K562 (cell line): ENCODE measurements at regions not wholly inside any gene's neighbourhood (a gene's known extent, or its start where the extent isn't known, plus 50 kb on each side); places are given as distances from the start of the nearest gene placed in this dataset.

Source experiments
- ATAC-seq: fragments of 200-7000 bp; cut with Tn5 transposase; 3 replicates; pipeline ENCODE4 v1.9.1; 2020; ENCODE audit warnings: moderate library complexity
- BruUV-seq: library from RNA; stranded (reverse); fragments of 400-500 nt; replicated peaks from 2 replicates; lab custom pipeline; 2021; lab: Mats Ljungman, UMichigan
- CTCF ChIA-PET: fragments of 300-600 bp; formaldehyde crosslinking; extraction: SDS; loops from one replicate; lab custom pipeline; 2021; ENCODE audit warnings: low intra/inter-chr PET ratio; lab: Yijun Ruan, JAX
- POLR2A ChIA-PET: fragments of 300-600, 350-650 bp; sonication (Branson Sonifier 250); formaldehyde crosslinking; extraction: SDS; loops from one replicate; lab custom pipeline; 2021; ENCODE audit warnings: antibody characterized with exemption, inconsistent platforms; lab: Yijun Ruan, JAX
- DNase-seq, 4 experiments: peaks; one replicate each; pipeline versions ENCODE4 v3.0.0 to v3.0.0-alpha.2; 2011 to 2018; ENCODE audit warnings: low spot score in 3 of 4, mixed read lengths in 3 of 4; ENCODE audit errors: extremely low read depth in 1 of 4
- FAIRE-seq: peaks from 2 replicates; lab custom pipeline; 2011; peaks lifted over from hg19 to GRCh38; lab: Jason Lieb, UNC
- H2AFZ ChIP-seq: 2 replicates; pipeline ENCODE4 v1.6.0; 2011; ENCODE audit warnings: low read depth, low read length, control low read depth, inconsistent platforms
- H3K27ac ChIP-seq: fragments of 200-600 bp; 3 replicates; pipeline ENCODE4 v1.8.0; 2011; ENCODE audit warnings: low read depth, mild to moderate bottlenecking, control low read depth, inconsistent platforms, low read length, moderate library complexity, mixed read lengths; ENCODE audit errors: extremely low read depth
- H3K27me3 ChIP-seq, 2 experiments: fragments of 300-600 bp in 1 of 2; 2 replicates in 1 of 2; 3 replicates in 1 of 2; pipeline versions ENCODE4 v1.6.0 to v1.8.0; 2011; ENCODE audit warnings: inconsistent platforms in 2 of 2, low read length in 2 of 2, mild to moderate bottlenecking in 1 of 2, mixed read lengths in 1 of 2, moderate library complexity in 1 of 2; ENCODE audit not compliant: control insufficient read depth in 2 of 2, insufficient read depth in 2 of 2
- H3K36me3 ChIP-seq: fragments of 300-600 bp; 3 replicates; pipeline ENCODE4 v1.8.0; 2011; ENCODE audit warnings: mild to moderate bottlenecking, low read length, inconsistent platforms; ENCODE audit not compliant: control insufficient read depth, insufficient read depth
- H3K4me1 ChIP-seq, 2 experiments: fragments of 200-600 bp in 1 of 2; replicated peaks in 1 of 2; 2 replicates in 1 of 2; 3 replicates in 1 of 2; pipeline versions ENCODE4 v1.5.1 to v1.8.0; 2011; ENCODE audit warnings: inconsistent platforms in 2 of 2, low read length in 2 of 2, mild to moderate bottlenecking in 1 of 2, mixed read lengths in 1 of 2, moderate library complexity in 1 of 2; ENCODE audit not compliant: control insufficient read depth in 2 of 2, insufficient read depth in 2 of 2
- H3K4me2 ChIP-seq: 2 replicates; pipeline ENCODE4 v1.6.1; 2011; ENCODE audit warnings: low read length, control low read depth, inconsistent platforms, mixed read lengths; ENCODE audit not compliant: insufficient read depth
- H3K4me3 ChIP-seq: fragments of 200-600 bp; sonication (generic), shearing (Covaris generic); 2 replicates; pipeline ENCODE4 v1.5.1; 2016; ENCODE audit warnings: control low read depth, inconsistent platforms
- H3K79me2 ChIP-seq: fragments of 200-600 bp; 3 replicates; pipeline ENCODE4 v1.8.0; 2011; ENCODE audit warnings: low read length, inconsistent platforms; ENCODE audit not compliant: control insufficient read depth, insufficient read depth
- H3K9ac ChIP-seq, 2 experiments: 2 replicates each; pipeline versions ENCODE4 v1.6.0 to v1.6.1; 2011; ENCODE audit warnings: low read depth in 2 of 2, low read length in 2 of 2, control low read depth in 1 of 2, inconsistent platforms in 1 of 2, mild to moderate bottlenecking in 1 of 2, mixed read lengths in 1 of 2; ENCODE audit not compliant: insufficient read depth in 1 of 2
- H3K9me1 ChIP-seq: one replicate; pipeline ENCODE4 v1.6.0; 2011; ENCODE audit warnings: inconsistent platforms, mild to moderate bottlenecking, low read length, moderate library complexity; ENCODE audit not compliant: control insufficient read depth, insufficient read depth
- H3K9me3 ChIP-seq: replicated peaks from 2 replicates; pipeline ENCODE4 v1.5.1; 2011; ENCODE audit warnings: low read depth, low read length, inconsistent platforms; ENCODE audit not compliant: control insufficient read depth, insufficient read depth
- H4K20me1 ChIP-seq: replicated peaks from 2 replicates; pipeline ENCODE4 v1.6.1; 2011; ENCODE audit warnings: low read length, inconsistent platforms, mixed read lengths; ENCODE audit not compliant: control insufficient read depth, insufficient read depth
- CCNT2 ChIP-seq: IDR thresholded peaks from 2 replicates; pipeline ENCODE4 v1.6.1; 2011; ENCODE audit warnings: borderline replicate concordance, low read depth, mild to moderate bottlenecking, moderate library complexity, mixed read lengths, low read length; ENCODE audit not compliant: insufficient read length; ENCODE audit errors: extremely low read depth
- ETV1 ChIP-seq: fragments of 450-650 bp; conservative IDR thresholded peaks from 2 replicates; pipeline ENCODE4 v1.6.1; 2016; ENCODE audit warnings: missing genetic modification characterization, control low read depth, low read depth, missing compliant biosample characterization
- FOXM1 ChIP-seq, 2 experiments: fragments of 450-650 bp in 1 of 2; sonication (generic) in 1 of 2; formaldehyde crosslinking in 1 of 2; IDR thresholded peaks; 2 replicates each; pipeline versions ENCODE4 v1.6.1 to v1.9.0; 2017 to 2022; ENCODE audit warnings: low read depth in 2 of 2, mild to moderate bottlenecking in 2 of 2, missing genetic modification reagents in 1 of 2, moderate library complexity in 1 of 2
- GATA2 ChIP-seq: sonication (generic); formaldehyde crosslinking; IDR thresholded peaks from 2 replicates; pipeline ENCODE4 v1.4.0; 2020; ENCODE audit warnings: mild to moderate bottlenecking, missing genetic modification reagents
- SNIP1 ChIP-seq: fragments of 450-650 bp; IDR thresholded peaks from 2 replicates; pipeline ENCODE4 v1.7.1; 2017; ENCODE audit warnings: low read depth, mild to moderate bottlenecking
- TBP ChIP-seq: optimal IDR thresholded peaks from 2 replicates; pipeline ENCODE3; 2011; ENCODE audit warnings: low read depth, low read length, improper control_type of control experiment
- ZNF140 ChIP-seq: fragments of 250-450 bp; sonication (Bioruptor Pico); IDR thresholded peaks from 2 replicates; pipeline ENCODE4 v1.8.0; 2021; ENCODE audit warnings: moderate library complexity, mild to moderate bottlenecking, inconsistent platforms
- WGBS: fragments of 100-300 bp; shearing (Covaris generic); methylation state at CpG from one replicate; pipeline ENCODE4 v1.1.6; 2016; ENCODE audit warnings: low coverage, mixed read lengths; ENCODE audit not compliant: insufficient coverage; ENCODE audit errors: missing lambda C conversion rate; 5-methylcytosine and 5-hydroxymethylcytosine counted together
- in situ Hi-C: fragments of 300-500 bp; cut with MboI; formaldehyde crosslinking; loops from 4 replicates; pipeline ENCODE4 v1.15.0; 2018; ENCODE audit warnings: inconsistent platforms, mixed read lengths
- intact Hi-C: fragments of 100-400 bp; cut with micrococcal nuclease; formaldehyde crosslinking; loops from 2 replicates; pipeline ENCODE4 v1.14.2; 2022
- TF ChIP-seq, protein P1 (sequence below), 2 experiments: fragments of 150-350 bp in 1 of 2; IDR thresholded peaks; 2 replicates each; pipeline ENCODE4 v1.6.1; 2012 to 2016; ENCODE audit warnings: low read depth in 2 of 2, low read length in 2 of 2, mild to moderate bottlenecking in 1 of 2, moderate library complexity in 1 of 2
- TF ChIP-seq, protein P2 (sequence below), 2 experiments: fragments of 450-650 bp; formaldehyde crosslinking in 1 of 2; IDR thresholded peaks; 2 replicates each; pipeline versions ENCODE4 v1.4.0 to v1.6.1; 2014 to 2020; ENCODE audit warnings: mild to moderate bottlenecking in 2 of 2, borderline replicate concordance in 1 of 2, low read depth in 1 of 2

DNA sequence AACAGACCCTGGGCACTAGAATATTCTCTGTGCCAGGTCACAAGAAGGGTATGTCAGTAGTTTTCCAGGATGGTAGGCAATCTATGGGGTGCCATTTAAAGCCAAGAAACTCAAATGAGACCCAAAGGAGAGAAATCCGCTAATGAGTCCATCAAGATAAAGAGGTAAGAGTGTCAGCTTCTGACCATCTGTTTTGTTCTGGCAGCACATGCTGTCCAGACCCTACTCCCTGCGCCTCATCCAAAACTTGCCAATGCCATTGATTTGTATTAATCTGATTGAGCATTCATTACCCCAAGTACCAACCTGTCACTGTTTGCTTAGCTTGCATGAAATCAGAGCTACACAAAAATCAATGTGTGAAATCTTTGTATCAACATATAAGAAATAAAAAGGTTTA, 229.0 kb downstream of the BLID start:
- in situ Hi-C loops = no loop called here
- CTCF ChIA-PET = no interaction called here
- Histone ChIP-seq H2AFZ (no peak overlapping the region), H4K20me1 (no peaks in the 10 kb centered on the region), H3K79me2 (no peaks in the 10 kb centered on the region), H3K27me3 (no peaks in the 10 kb centered on the region), H3K9ac (no peak overlapping the region), H3K4me3 (no peak overlapping the region), H3K4me1 (no peaks in the 10 kb centered on the region), H3K27ac (no peak overlapping the region), H3K4me2 (no peak overlapping the region), H3K36me3 (no peaks in the 10 kb centered on the region), H3K9me1 (no peaks in the 10 kb centered on the region), H3K9me3 (no peaks in the 10 kb centered on the region; the same call in 1 of the 2 replicates)
- FAIRE-seq (no peak), ATAC-seq (no peak), DNase-seq (no peak)
- no TSS peak for BruUV-seq
- POLR2A ChIA-PET = no interaction called here
- 3% methylated on average over 2 of the region's 2 CpGs for WGBS
- intact Hi-C loops = no loop called here
- no peak for TF ChIP-seq CCNT2
- TF ChIP-seq GATA2 = no peak
- TF ChIP-seq, protein P1, sequence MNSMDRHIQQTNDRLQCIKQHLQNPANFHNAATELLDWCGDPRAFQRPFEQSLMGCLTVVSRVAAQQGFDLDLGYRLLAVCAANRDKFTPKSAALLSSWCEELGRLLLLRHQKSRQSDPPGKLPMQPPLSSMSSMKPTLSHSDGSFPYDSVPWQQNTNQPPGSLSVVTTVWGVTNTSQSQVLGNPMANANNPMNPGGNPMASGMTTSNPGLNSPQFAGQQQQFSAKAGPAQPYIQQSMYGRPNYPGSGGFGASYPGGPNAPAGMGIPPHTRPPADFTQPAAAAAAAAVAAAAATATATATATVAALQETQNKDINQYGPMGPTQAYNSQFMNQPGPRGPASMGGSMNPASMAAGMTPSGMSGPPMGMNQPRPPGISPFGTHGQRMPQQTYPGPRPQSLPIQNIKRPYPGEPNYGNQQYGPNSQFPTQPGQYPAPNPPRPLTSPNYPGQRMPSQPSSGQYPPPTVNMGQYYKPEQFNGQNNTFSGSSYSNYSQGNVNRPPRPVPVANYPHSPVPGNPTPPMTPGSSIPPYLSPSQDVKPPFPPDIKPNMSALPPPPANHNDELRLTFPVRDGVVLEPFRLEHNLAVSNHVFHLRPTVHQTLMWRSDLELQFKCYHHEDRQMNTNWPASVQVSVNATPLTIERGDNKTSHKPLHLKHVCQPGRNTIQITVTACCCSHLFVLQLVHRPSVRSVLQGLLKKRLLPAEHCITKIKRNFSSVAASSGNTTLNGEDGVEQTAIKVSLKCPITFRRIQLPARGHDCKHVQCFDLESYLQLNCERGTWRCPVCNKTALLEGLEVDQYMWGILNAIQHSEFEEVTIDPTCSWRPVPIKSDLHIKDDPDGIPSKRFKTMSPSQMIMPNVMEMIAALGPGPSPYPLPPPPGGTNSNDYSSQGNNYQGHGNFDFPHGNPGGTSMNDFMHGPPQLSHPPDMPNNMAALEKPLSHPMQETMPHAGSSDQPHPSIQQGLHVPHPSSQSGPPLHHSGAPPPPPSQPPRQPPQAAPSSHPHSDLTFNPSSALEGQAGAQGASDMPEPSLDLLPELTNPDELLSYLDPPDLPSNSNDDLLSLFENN (IDR thresholded peaks at IDR 0.05; ENCODE audit: low read depth in 2 of 2, low read length in 2 of 2) = no peak
- TF ChIP-seq, protein P2, sequence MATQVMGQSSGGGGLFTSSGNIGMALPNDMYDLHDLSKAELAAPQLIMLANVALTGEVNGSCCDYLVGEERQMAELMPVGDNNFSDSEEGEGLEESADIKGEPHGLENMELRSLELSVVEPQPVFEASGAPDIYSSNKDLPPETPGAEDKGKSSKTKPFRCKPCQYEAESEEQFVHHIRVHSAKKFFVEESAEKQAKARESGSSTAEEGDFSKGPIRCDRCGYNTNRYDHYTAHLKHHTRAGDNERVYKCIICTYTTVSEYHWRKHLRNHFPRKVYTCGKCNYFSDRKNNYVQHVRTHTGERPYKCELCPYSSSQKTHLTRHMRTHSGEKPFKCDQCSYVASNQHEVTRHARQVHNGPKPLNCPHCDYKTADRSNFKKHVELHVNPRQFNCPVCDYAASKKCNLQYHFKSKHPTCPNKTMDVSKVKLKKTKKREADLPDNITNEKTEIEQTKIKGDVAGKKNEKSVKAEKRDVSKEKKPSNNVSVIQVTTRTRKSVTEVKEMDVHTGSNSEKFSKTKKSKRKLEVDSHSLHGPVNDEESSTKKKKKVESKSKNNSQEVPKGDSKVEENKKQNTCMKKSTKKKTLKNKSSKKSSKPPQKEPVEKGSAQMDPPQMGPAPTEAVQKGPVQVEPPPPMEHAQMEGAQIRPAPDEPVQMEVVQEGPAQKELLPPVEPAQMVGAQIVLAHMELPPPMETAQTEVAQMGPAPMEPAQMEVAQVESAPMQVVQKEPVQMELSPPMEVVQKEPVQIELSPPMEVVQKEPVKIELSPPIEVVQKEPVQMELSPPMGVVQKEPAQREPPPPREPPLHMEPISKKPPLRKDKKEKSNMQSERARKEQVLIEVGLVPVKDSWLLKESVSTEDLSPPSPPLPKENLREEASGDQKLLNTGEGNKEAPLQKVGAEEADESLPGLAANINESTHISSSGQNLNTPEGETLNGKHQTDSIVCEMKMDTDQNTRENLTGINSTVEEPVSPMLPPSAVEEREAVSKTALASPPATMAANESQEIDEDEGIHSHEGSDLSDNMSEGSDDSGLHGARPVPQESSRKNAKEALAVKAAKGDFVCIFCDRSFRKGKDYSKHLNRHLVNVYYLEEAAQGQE (IDR thresholded peaks at IDR 0.05; ENCODE audit: borderline replicate concordance) = no peak
- TF ChIP-seq, protein P2 (CRISPR knock-in tag; IDR thresholded peaks at IDR 0.05; ENCODE audit: low read depth) = no peak
- no peak for TF ChIP-seq TBP
- no peak for TF ChIP-seq FOXM1 (IDR thresholded peaks at IDR 0.05; ENCODE audit: low read depth)
- TF ChIP-seq FOXM1 (CRISPR knock-in tag; IDR thresholded peaks at IDR 0.05; ENCODE audit: low read depth) = no peak
- no peak for TF ChIP-seq ETV1 (tag)
- no peak for TF ChIP-seq ZNF140 (CRISPR knock-in tag)
- TF ChIP-seq SNIP1 = no peak
